HepG2 (cell line): ENCODE measurements at regions not wholly inside any gene's neighbourhood (a gene's known extent, or its start where the extent isn't known, plus 50 kb on each side); places are given as distances from the start of the nearest gene placed in this dataset.

Source experiments
- ATAC-seq: fragments of 200-7000 bp; cut with Tn5 transposase; 3 replicates; pipeline ENCODE4 v1.9.1; 2020; ENCODE audit warnings: mild to moderate bottlenecking, moderate library complexity
- BruUV-seq: library from RNA; stranded (reverse); fragments of 400-500 nt; replicated peaks from 2 replicates; lab custom pipeline; 2021; lab: Mats Ljungman, UMichigan
- CTCF ChIA-PET: fragments of 300-600 bp; formaldehyde crosslinking; extraction: SDS; loops from one replicate; lab custom pipeline; 2021; ENCODE audit warnings: low total read pairs, inconsistent platforms, low intra/inter-chr PET ratio; lab: Yijun Ruan, JAX
- POLR2A ChIA-PET: fragments of 350-600 bp; sonication (Branson Sonifier 250); formaldehyde crosslinking; loops from one replicate; lab custom pipeline; 2020; ENCODE audit warnings: antibody characterized with exemption, inconsistent platforms; lab: Yijun Ruan, JAX
- DNase-seq: peaks from one replicate; pipeline ENCODE4 v3.0.0-alpha.2; 2015; ENCODE audit warnings: low spot score
- FAIRE-seq: peaks from 3 replicates; lab custom pipeline; 2011; peaks lifted over from hg19 to GRCh38; lab: Jason Lieb, UNC
- H2AFZ ChIP-seq: one replicate; pipeline ENCODE4 v1.6.1; 2011; ENCODE audit warnings: low read length, inconsistent platforms
- H3K27ac ChIP-seq: fragments of 300-600 bp; 3 replicates; pipeline ENCODE4 v1.8.0; 2011; ENCODE audit warnings: mixed run types, mild to moderate bottlenecking, mixed read lengths, low read length, inconsistent platforms; ENCODE audit not compliant: insufficient read depth; ENCODE audit errors: extremely low read length
- H3K27me3 ChIP-seq, 2 experiments: fragments of 200-600 bp in 1 of 2; 2 replicates in 1 of 2; 3 replicates in 1 of 2; pipeline versions ENCODE4 v1.6.0 to v1.8.0; 2011; ENCODE audit warnings: low read length in 2 of 2, mild to moderate bottlenecking in 2 of 2, moderate library complexity in 2 of 2, inconsistent platforms in 1 of 2; ENCODE audit not compliant: insufficient read depth in 2 of 2, control insufficient read depth in 1 of 2
- H3K36me3 ChIP-seq, 2 experiments: fragments of 200-600 bp in 1 of 2; replicated peaks in 1 of 2; 2 replicates in 1 of 2; 3 replicates in 1 of 2; pipeline versions ENCODE4 v1.5.1 to v1.8.0; 2011; ENCODE audit warnings: low read length in 2 of 2, inconsistent platforms in 1 of 2; ENCODE audit not compliant: insufficient read depth in 2 of 2, control insufficient read depth in 1 of 2
- H3K4me1 ChIP-seq: 2 replicates; pipeline ENCODE4 v1.5.1; 2012; ENCODE audit warnings: low read length, inconsistent platforms; ENCODE audit not compliant: insufficient read depth
- H3K4me2 ChIP-seq: 2 replicates; pipeline ENCODE4 v1.6.0; 2011; ENCODE audit warnings: low read depth, low read length, inconsistent platforms
- H3K4me3 ChIP-seq, 3 experiments: fragments of 200-600 bp in 1 of 3; sonication (generic), shearing (Covaris generic) in 1 of 3; replicated peaks in 1 of 3; 2 replicates each; pipeline ENCODE4 v1.5.1; 2011 to 2016; ENCODE audit warnings: low read length in 3 of 3, inconsistent platforms in 2 of 3, low read depth in 2 of 3, mild to moderate bottlenecking in 2 of 3, control low read depth in 1 of 3, mixed read lengths in 1 of 3; ENCODE audit not compliant: insufficient read depth in 1 of 3
- H3K79me2 ChIP-seq: one replicate; pipeline ENCODE4 v1.6.1; 2011; ENCODE audit warnings: low read length, inconsistent platforms; ENCODE audit not compliant: insufficient read depth
- H3K9ac ChIP-seq: 2 replicates; pipeline ENCODE4 v1.6.0; 2011; ENCODE audit warnings: mild to moderate bottlenecking, low read depth, low read length, inconsistent platforms; ENCODE audit not compliant: insufficient read depth
- H3K9me3 ChIP-seq: 2 replicates; pipeline ENCODE4 v1.5.1; 2012; ENCODE audit warnings: mild to moderate bottlenecking, low read length
- H4K20me1 ChIP-seq: 2 replicates; pipeline ENCODE4 v1.6.0; 2011; ENCODE audit warnings: inconsistent platforms, mild to moderate bottlenecking, low read length, moderate library complexity; ENCODE audit not compliant: insufficient read depth
- TMF1 ChIP-seq: sonication (generic); formaldehyde crosslinking; IDR thresholded peaks from 2 replicates; pipeline ENCODE4 v1.8.1; 2022; ENCODE audit warnings: low read depth, missing genetic modification reagents
- ZBTB10 ChIP-seq: sonication (generic); formaldehyde crosslinking; IDR thresholded peaks from 2 replicates; pipeline ENCODE4 v1.4.0; 2020; ENCODE audit warnings: missing genetic modification reagents, borderline replicate concordance
- ZHX1 ChIP-seq: sonication (generic); formaldehyde crosslinking; IDR thresholded peaks from 2 replicates; pipeline ENCODE4 v1.8.1; 2022; ENCODE audit warnings: low read depth, mild to moderate bottlenecking, missing genetic modification reagents
- ZHX2 ChIP-seq, 2 experiments: sonication (generic) in 1 of 2; formaldehyde crosslinking in 1 of 2; IDR thresholded peaks; 2 replicates each; pipeline versions ENCODE4 v1.6.1 to v1.9.0; 2014 to 2022; ENCODE audit warnings: antibody characterized with exemption in 1 of 2, borderline replicate concordance in 1 of 2, inconsistent platforms in 1 of 2, low read depth in 1 of 2, missing genetic modification reagents in 1 of 2
- WGBS: methylation state at CpG from one replicate; pipeline ENCODE4 v1.1.6; 2017; ENCODE audit warnings: low lambda C conversion rate; 5-methylcytosine and 5-hydroxymethylcytosine counted together
- in situ Hi-C: cut with HindIII; loops from 2 replicates; pipeline ENCODE4 v1.10.0; 2017; ENCODE audit warnings: low pct_unique_long_range_greater_than_20kb; ENCODE audit not compliant: extremely low pct_ligation_motif_present
- intact Hi-C: fragments of 100-400 bp; cut with micrococcal nuclease; formaldehyde crosslinking; loops from one replicate; pipeline ENCODE4 v1.10.0; 2022; ENCODE audit not compliant: unreplicated experiment

- ATAC-seq: no peak
- no peaks in the 10 kb centered on the region for H3K36me3 ChIP-seq
- H3K9me3 ChIP-seq: no peaks in the 10 kb centered on the region
- BruUV-seq: no TSS peak
- H3K4me1 ChIP-seq: no peaks in the 10 kb centered on the region
- H3K27ac ChIP-seq: no peak overlapping the region
- ChIA-PET CTCF (no interaction called here), POLR2A (no interaction called here)
- WGBS: 6% methylated on average over 2 of the region's 2 CpGs
- no peaks in the 10 kb centered on the region for H4K20me1 ChIP-seq
- no peak for TF ChIP-seq ZHX1 (CRISPR knock-in tag)
- TF ChIP-seq TMF1 (CRISPR knock-in tag): no peak
- TF ChIP-seq ZBTB10: no peak
- no peak for TF ChIP-seq ZHX2 (IDR thresholded peaks at IDR 0.05; ENCODE audit: low read depth)
- TF ChIP-seq ZHX2 (CRISPR knock-in tag; IDR thresholded peaks at IDR 0.05; ENCODE audit: borderline replicate concordance): no peak
- H3K79me2 ChIP-seq: no peaks in the 10 kb centered on the region
- no peak overlapping the region for H3K9ac ChIP-seq
- FAIRE-seq: no peak
- no peak overlapping the region for H3K4me3 ChIP-seq
- no peak overlapping the region for H2AFZ ChIP-seq
- DNase-seq: no peak
- in situ Hi-C loops (no loop called here), intact Hi-C loops (no loop called here)
- H3K27me3 ChIP-seq: peaks cover 2 to 5% of the 10 kb centered on the region in 2 experiments; a peak in 2 of 5 replicates
- no peak overlapping the region for H3K4me2 ChIP-seq
Observed at GRCh38 chr6:125489579-125490285, 188.0 kb upstream of the HDDC2 start.
